ENCODE measurements at regions not wholly inside any gene's neighbourhood (a gene's known extent, or its start where the extent isn't known, plus 50 kb on each side); places are given as distances from the start of the nearest gene placed in this dataset.

- TF ChIP-seq, protein P1, sequence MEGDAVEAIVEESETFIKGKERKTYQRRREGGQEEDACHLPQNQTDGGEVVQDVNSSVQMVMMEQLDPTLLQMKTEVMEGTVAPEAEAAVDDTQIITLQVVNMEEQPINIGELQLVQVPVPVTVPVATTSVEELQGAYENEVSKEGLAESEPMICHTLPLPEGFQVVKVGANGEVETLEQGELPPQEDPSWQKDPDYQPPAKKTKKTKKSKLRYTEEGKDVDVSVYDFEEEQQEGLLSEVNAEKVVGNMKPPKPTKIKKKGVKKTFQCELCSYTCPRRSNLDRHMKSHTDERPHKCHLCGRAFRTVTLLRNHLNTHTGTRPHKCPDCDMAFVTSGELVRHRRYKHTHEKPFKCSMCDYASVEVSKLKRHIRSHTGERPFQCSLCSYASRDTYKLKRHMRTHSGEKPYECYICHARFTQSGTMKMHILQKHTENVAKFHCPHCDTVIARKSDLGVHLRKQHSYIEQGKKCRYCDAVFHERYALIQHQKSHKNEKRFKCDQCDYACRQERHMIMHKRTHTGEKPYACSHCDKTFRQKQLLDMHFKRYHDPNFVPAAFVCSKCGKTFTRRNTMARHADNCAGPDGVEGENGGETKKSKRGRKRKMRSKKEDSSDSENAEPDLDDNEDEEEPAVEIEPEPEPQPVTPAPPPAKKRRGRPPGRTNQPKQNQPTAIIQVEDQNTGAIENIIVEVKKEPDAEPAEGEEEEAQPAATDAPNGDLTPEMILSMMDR (conservative IDR thresholded peaks at IDR 0.05; ENCODE audit: low read length), result no peak
- TF ChIP-seq EZH2phosphoT487 (IDR thresholded peaks at IDR 0.05; ENCODE audit: borderline replicate concordance, low read depth, low read length), result no peak
Observed at GRCh38 chr4:153884325-153884724, 95.4 kb upstream of the SFRP2 start.

Data from OCI-LY7 (cell line).